ENCODE measurements at regions not wholly inside any gene's neighbourhood (a gene's known extent, or its start where the extent isn't known, plus 50 kb on each side); places are given as distances from the start of the nearest gene placed in this dataset.
"Not testable (repeated sequence)": the region's sequence is repeated elsewhere in the genome, so short reads cannot be mapped to it uniquely, and the experiment has no call there.

DNA sequence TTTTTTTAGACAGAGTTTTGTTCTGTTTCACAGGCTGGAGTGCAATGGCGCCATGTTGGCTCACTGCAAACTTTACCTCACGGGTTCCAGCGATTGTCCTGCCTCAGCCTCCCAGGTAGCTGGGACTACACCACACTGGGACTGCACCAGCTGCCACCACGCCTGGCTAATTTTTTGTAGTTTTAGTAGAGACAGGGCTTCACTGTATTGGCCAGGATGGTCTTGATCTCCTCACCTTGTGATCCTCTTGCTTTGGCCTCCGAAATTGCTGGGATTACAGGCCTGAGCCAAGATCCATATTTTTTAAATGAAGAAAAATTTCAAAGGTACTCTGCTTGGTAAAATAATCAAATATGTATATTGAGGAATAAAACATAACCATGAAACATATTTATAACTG lies 195.8 kb upstream of the TPTE start:
- CTCF ChIA-PET; POLR2A ChIA-PET; H3K27ac ChIP-seq (ENCODE audit: low read depth, low read length); H3K27me3 ChIP-seq (ENCODE audit: control insufficient read depth, insufficient read depth, low read length); H3K4me3 ChIP-seq (ENCODE audit: low read depth, low read length): not testable (repeated sequence)
- DNase-seq (ENCODE audit: low read depth, low spot score): peak; percentile 97
- H3K9me3 ChIP-seq (ENCODE audit: control insufficient read depth, insufficient read depth, low read length): peaks cover 10% of the 10 kb centered on the region

GRCh38 chr21:10326146-10326545 lies 195.2 kb upstream of the TPTE start:
- H3K4me3 ChIP-seq (ENCODE audit: low read depth, low read length); H3K27me3 ChIP-seq (ENCODE audit: control insufficient read depth, insufficient read depth, low read length); CTCF ChIA-PET; POLR2A ChIA-PET; DNase-seq (ENCODE audit: low read depth, low spot score); H3K27ac ChIP-seq (ENCODE audit: low read depth, low read length): not testable (repeated sequence)
- peaks cover 16% of the 10 kb centered on the region for H3K9me3 ChIP-seq (ENCODE audit: control insufficient read depth, insufficient read depth, low read length)

- DNase-seq (ENCODE audit: low read depth, low spot score); H3K27ac ChIP-seq (ENCODE audit: low read depth, low read length); H3K27me3 ChIP-seq (ENCODE audit: control insufficient read depth, insufficient read depth, low read length); CTCF ChIA-PET; H3K4me3 ChIP-seq (ENCODE audit: low read depth, low read length); POLR2A ChIA-PET: not testable (repeated sequence)
- H3K9me3 ChIP-seq (ENCODE audit: control insufficient read depth, insufficient read depth, low read length): peaks cover 23% of the 10 kb centered on the region
Observed at GRCh38 chr21:10328646-10329045, 192.7 kb upstream of the TPTE start.

GRCh38 chr21:10330641-10331119 lies 190.7 kb upstream of the TPTE start:
- POLR2A ChIA-PET; H3K27ac ChIP-seq (ENCODE audit: low read depth, low read length); H3K27me3 ChIP-seq (ENCODE audit: control insufficient read depth, insufficient read depth, low read length); CTCF ChIA-PET; H3K4me3 ChIP-seq (ENCODE audit: low read depth, low read length); DNase-seq (ENCODE audit: low read depth, low spot score): not testable (repeated sequence)
- H3K9me3 ChIP-seq (ENCODE audit: control insufficient read depth, insufficient read depth, low read length): peaks cover 29% of the 10 kb centered on the region

DNA sequence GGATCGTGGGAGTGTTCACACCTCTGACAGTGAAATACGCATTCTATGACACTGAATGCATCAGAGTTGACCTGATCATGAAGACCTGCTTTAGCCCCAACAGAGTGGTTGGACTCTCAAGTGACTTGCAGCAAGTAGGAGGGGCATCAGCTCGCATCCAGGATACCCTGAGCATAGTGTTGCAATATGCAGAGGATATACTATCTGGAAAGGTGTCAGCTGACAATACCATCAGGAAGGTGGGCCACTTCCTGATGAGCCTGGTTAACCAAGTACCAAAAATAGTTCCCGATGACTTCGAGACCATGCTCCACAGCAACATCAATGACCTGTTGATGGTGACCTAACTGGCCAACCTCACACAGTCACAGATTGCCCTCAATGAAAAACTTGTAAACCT lies 190.2 kb upstream of the TPTE start:
- POLR2A ChIA-PET; H3K4me3 ChIP-seq (ENCODE audit: low read depth, low read length); H3K27me3 ChIP-seq (ENCODE audit: control insufficient read depth, insufficient read depth, low read length); H3K27ac ChIP-seq (ENCODE audit: low read depth, low read length); CTCF ChIA-PET; DNase-seq (ENCODE audit: low read depth, low spot score): not testable (repeated sequence)
- peaks cover 29% of the 10 kb centered on the region for H3K9me3 ChIP-seq (ENCODE audit: control insufficient read depth, insufficient read depth, low read length)

- H3K27ac ChIP-seq (ENCODE audit: low read depth, low read length); CTCF ChIA-PET; H3K27me3 ChIP-seq (ENCODE audit: control insufficient read depth, insufficient read depth, low read length); H3K4me3 ChIP-seq (ENCODE audit: low read depth, low read length); DNase-seq (ENCODE audit: low read depth, low spot score); POLR2A ChIA-PET: not testable (repeated sequence)
- peaks cover 33% of the 10 kb centered on the region for H3K9me3 ChIP-seq (ENCODE audit: control insufficient read depth, insufficient read depth, low read length)
Observed at GRCh38 chr21:10332935-10333334, 188.4 kb upstream of the TPTE start.

DNA sequence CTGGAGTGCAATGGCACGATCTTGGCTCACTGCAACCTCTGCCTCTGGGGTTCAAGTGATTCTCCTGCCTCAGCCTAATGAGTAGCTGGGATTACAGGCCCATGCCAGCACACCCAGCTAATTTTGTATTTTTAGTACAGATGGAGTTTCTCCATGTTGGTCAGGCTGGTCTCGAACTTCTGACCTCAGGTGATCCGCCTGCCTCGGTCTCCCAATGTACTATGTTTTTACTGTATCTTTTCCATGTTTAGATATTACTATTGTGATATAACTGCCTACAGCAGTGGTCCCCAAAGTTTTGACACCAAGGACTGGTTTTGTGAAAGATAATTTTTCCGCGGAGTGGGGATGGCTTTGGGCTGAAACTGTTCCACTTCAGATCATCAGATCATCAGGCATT lies 187.0 kb upstream of the TPTE start:
- H3K27me3 ChIP-seq (ENCODE audit: control insufficient read depth, insufficient read depth, low read length); POLR2A ChIA-PET; DNase-seq (ENCODE audit: low read depth, low spot score); CTCF ChIA-PET; H3K27ac ChIP-seq (ENCODE audit: low read depth, low read length); H3K4me3 ChIP-seq (ENCODE audit: low read depth, low read length): not testable (repeated sequence)
- H3K9me3 ChIP-seq (ENCODE audit: control insufficient read depth, insufficient read depth, low read length): peaks cover 35% of the 10 kb centered on the region

- H3K27ac ChIP-seq (ENCODE audit: low read depth, low read length); CTCF ChIA-PET; H3K4me3 ChIP-seq (ENCODE audit: low read depth, low read length); DNase-seq (ENCODE audit: low read depth, low spot score); H3K27me3 ChIP-seq (ENCODE audit: control insufficient read depth, insufficient read depth, low read length); POLR2A ChIA-PET: not testable (repeated sequence)
- H3K9me3 ChIP-seq (ENCODE audit: control insufficient read depth, insufficient read depth, low read length): peaks cover 48% of the 10 kb centered on the region
Observed at GRCh38 chr21:10342261-10342956, 179.0 kb upstream of the TPTE start.

DNA sequence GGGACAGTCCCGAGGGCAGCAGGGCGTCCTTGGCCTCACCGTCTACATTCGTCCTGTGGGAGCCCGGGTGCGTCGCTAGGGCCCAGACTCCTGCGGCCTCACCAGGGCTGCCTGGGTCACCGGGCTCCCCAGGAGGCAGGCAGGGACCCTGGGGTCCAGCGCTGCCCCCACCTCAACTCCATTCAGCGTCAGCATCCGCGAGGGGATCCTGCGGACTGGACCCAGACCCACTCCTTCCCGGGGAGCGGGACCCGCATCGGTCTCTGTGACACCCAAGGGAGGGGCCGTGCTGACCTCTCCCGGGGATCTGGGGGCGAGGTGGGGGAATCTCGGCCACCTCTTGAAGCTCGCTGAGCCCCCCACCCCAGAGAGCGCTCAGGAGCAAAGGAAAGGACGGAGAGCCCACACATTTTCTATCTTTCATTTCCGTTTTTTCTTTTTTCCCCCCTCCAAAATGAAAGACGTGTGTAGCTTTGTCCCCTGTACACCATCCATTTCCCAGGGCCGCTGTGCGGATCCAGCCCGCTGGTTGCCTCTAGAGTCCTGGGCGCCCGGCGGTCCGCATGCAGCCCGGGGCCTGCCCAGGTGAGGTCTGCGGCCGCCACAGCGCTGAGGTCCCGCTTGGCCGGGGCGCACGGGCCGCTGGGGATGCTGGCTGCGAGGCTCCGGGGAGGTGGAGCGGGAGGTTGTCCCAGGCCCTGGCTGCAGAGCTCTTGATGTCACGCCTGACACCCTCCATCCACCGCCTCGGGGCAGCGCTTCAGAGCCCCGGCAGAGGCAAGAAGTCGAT lies 178.0 kb upstream of the TPTE start:
- CTCF ChIA-PET; H3K4me3 ChIP-seq (ENCODE audit: low read depth, low read length); POLR2A ChIA-PET; H3K27me3 ChIP-seq (ENCODE audit: control insufficient read depth, insufficient read depth, low read length); DNase-seq (ENCODE audit: low read depth, low spot score); H3K27ac ChIP-seq (ENCODE audit: low read depth, low read length): not testable (repeated sequence)
- peaks cover 55% of the 10 kb centered on the region for H3K9me3 ChIP-seq (ENCODE audit: control insufficient read depth, insufficient read depth, low read length)

- POLR2A ChIA-PET; H3K27ac ChIP-seq (ENCODE audit: low read depth, low read length); CTCF ChIA-PET; H3K4me3 ChIP-seq (ENCODE audit: low read depth, low read length); DNase-seq (ENCODE audit: low read depth, low spot score); H3K27me3 ChIP-seq (ENCODE audit: control insufficient read depth, insufficient read depth, low read length): not testable (repeated sequence)
- peaks cover 54% of the 10 kb centered on the region for H3K9me3 ChIP-seq (ENCODE audit: control insufficient read depth, insufficient read depth, low read length)
Observed at GRCh38 chr21:10344266-10344665, 177.1 kb upstream of the TPTE start.

DNA sequence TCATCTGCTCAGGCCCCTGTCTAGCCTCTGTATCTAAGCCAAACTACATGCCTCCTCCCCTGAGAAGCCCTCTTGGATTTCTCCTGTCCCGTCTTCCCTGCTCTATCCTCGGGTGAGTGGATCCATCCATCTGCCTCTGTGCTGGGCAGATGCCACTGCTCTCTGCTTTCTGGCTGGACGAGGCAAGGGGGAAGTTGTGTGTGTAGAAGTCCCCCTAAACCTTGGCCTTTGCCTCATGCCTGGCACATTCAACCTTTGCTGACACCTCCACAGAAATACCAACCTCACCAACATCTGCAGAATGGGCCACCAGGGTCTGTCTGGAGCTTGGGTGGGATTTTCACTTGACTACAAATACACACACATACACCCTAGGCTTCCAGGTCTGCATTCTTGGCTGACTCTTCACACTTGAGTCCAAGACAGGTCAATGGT lies 176.2 kb upstream of the TPTE start:
- DNase-seq (ENCODE audit: low read depth, low spot score); H3K27ac ChIP-seq (ENCODE audit: low read depth, low read length); CTCF ChIA-PET; H3K4me3 ChIP-seq (ENCODE audit: low read depth, low read length); POLR2A ChIA-PET; H3K27me3 ChIP-seq (ENCODE audit: control insufficient read depth, insufficient read depth, low read length): not testable (repeated sequence)
- H3K9me3 ChIP-seq (ENCODE audit: control insufficient read depth, insufficient read depth, low read length): peaks cover 54% of the 10 kb centered on the region

DNA sequence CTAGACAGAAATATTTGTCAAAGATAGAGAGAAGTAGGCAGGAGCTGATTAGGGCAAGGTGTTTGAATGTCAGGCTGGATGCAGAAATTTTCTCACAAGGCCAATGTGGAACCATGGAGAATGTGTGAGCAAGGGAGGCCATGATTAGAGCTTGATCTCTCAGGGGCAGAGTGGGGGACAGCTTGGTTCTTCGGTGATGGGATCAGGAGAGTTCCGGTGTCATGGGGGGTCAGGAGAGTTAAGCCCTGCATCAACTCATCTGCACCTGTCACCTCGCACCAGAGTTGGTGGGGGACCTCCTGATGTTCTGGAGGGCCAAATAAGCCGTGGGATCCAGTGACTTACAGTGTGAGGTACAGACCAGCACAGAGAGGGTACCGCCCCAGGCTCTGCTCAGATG lies 175.1 kb upstream of the TPTE start:
- H3K27me3 ChIP-seq (ENCODE audit: control insufficient read depth, insufficient read depth, low read length); H3K4me3 ChIP-seq (ENCODE audit: low read depth, low read length); CTCF ChIA-PET; H3K27ac ChIP-seq (ENCODE audit: low read depth, low read length); DNase-seq (ENCODE audit: low read depth, low spot score); POLR2A ChIA-PET: not testable (repeated sequence)
- peaks cover 54% of the 10 kb centered on the region for H3K9me3 ChIP-seq (ENCODE audit: control insufficient read depth, insufficient read depth, low read length)

All from AG04450 (cell line).